IPS-11a (cell line): ENCODE measurements at regions not wholly inside any gene's neighbourhood (a gene's known extent, or its start where the extent isn't known, plus 50 kb on each side); places are given as distances from the start of the nearest gene placed in this dataset.

Experiments used
- H3K4me3 ChIP-seq: one replicate; pipeline ENCODE4 v1.5.1; 2013; ENCODE audit warnings: low read depth, low read length, control low read depth

DNA sequence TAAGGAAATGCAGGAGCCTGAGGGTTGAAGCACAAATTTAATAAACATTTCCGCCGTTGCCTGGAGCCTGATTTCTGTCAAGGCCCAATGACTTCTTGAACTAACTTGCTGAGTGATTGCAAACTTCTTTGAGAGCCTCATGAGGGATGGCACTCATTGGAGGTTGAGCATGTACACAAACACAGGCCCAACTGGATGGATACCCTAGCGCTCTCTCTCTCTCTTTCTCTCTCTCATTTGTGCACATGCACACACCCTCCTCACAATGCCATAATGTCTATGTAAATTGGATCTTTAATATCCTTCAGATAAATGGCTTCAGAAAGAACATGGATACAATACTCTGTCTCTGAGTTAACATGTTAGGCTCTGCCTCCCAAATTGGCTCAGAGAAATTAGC, 597.7 kb upstream of the CADM1 start:
- no peak overlapping the region for H3K4me3 ChIP-seq

GRCh38 chr11:116100016-116100415, 595.8 kb upstream of the CADM1 start:
- no peak overlapping the region for H3K4me3 ChIP-seq

DNA sequence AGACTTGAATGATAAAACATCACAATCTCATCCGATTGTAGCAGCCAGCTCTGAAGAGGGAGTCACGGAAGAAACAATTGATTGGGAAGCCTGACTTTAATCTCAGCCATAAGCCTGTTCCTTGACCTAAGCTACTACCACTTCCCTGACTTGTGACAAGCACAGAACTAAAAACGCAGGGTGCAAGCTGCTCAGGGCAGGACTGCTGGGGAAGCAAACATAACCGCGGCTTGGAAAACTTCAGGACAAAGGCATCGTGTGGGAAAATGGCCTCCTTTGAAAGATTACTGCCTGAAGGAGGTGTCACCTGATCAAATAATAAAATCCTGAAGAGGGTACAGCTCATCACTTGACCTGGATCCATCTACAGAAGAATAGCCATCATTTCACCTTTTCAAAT, 595.3 kb upstream of the CADM1 start:
- H3K4me3 ChIP-seq, result no peak overlapping the region

DNA sequence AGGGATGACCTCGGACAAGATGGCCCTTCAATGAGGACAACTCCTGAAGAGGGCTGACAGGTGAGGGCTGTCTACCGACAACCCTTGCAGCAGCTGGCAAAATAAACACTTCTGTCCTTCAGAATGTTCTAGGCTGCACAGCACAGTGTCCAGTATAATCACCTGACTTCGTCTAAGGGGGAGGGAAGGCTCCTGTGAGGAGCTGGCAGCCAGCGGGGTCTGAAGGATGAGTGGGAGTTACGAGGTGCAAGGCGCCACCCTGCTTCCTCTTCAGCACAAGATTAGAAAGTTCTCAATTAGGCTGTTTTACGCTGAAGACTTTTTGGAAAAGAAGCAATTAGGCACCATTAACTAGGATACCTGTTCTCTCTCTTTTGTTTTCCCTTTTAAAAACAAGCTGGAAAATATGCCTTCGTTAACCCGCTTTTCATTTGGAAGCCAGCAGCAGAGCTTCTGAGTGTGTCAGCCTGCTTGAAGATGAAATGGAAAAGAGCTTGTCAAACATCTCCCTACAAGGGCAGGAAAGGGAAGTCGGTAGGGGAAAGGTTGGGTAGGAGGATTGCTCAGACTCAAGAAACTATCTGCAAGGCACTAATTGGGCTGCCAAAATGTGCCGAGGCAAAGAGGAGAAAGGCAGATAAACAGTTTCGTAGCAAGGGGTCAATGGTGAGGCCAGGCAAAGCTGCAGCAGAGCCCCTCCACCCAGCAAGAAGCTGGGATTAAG, 592.2 kb upstream of the CADM1 start:
- no peak overlapping the region for H3K4me3 ChIP-seq

DNA sequence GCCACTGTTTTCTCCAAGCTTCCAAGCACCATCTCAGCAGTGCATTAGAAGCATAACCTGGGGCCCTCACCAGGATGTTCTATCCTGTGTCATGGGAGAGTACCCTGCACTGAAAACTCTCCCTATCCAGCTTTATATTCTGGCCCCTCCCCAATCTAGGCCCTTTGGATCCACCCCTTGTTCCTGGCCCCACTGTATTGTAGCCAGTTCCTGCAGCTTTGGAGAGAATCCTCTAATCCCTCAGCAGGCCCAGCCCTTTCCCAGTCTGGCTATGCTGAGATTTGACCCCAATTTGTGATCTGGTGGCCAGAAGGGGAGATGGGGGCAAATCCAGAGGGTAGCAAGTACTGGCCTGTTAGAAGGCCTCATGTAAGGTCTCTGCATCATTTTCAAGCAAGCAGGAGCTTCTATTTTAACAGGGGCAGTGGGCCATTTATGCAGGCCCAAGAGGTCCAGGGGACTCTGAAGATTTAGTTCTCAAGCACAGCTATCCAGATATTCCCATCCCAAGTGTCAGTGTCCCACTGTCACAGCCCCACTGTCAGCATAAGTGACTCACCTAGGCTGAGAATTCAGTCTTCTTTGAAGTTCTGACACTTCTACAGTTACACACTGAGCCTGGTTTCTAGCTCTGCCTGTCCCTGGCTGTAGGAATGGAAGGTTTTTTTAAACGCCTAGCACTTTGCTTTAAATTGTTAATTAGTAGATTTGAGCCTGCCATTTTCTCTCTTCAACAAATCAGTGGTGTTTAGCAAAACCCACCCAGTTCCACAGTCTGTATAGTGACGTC, 589.5 kb upstream of the CADM1 start:
- no peak overlapping the region for H3K4me3 ChIP-seq

DNA sequence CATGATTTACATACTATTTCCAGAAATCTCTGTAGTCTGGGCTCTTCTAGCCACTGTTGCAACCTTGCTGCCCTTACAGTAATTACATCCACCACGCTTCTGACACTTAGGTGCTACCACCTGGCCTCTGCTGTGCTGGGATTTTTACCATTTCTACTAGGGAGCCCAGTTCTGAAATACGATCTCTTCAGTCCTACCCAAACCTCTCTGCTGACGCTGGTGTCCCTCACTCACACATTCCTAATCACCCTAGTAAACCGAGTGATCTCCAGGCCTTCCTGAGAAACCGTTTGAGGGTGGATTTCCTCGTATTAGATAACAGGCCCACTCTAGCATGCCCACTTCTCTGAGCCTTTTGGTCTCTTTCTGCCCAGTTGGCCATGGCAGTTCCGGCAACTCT, 588.9 kb upstream of the CADM1 start:
- no peak overlapping the region for H3K4me3 ChIP-seq

GRCh38 chr11:116086426-116086825, 582.2 kb upstream of the CADM1 start:
- H3K4me3 ChIP-seq, result no peak overlapping the region

GRCh38 chr11:116085031-116085635, 580.9 kb upstream of the CADM1 start:
- H3K4me3 ChIP-seq, result no peak overlapping the region

DNA sequence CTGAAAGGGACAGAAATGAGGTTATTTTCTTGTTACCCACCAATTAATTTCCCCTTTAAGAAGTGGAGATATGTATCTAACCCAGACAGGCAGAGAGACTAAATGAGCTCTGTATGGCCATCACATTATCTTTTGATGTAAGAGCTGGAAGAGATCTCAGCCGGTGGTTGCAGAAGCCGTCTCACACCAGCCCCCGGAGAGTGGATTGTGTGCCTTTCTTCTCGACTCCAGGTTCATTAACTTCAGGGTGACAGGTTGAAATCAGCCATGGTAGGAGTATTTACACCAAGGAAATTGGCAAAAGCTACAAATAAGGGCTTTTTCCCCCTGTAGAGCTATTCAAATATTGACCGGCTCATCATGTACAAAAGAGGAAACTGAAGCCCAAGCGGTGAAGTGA, 580.3 kb upstream of the CADM1 start:
- H3K4me3 ChIP-seq, result no peak overlapping the region

GRCh38 chr11:116082256-116082655, 578.0 kb upstream of the CADM1 start:
- H3K4me3 ChIP-seq, result no peak overlapping the region

DNA sequence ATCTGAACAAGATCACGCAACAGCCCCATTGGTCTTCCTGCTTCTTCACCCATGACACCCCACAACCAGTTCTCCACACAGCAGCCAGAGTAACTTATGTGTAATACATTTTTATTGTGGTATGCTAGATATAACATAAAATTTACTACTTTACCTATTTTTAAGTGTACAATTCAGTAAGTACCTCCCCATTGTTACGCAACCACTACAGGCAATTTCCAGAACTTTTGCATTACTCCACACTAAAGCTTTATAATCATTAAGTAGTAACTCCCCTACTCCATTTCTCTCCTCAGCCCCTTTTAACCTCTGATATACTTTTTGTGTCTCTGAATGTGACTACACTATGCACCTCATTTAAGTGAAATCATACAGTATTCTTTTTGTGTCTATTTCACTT, 575.4 kb upstream of the CADM1 start:
- H3K4me3 ChIP-seq, result no peak overlapping the region

DNA sequence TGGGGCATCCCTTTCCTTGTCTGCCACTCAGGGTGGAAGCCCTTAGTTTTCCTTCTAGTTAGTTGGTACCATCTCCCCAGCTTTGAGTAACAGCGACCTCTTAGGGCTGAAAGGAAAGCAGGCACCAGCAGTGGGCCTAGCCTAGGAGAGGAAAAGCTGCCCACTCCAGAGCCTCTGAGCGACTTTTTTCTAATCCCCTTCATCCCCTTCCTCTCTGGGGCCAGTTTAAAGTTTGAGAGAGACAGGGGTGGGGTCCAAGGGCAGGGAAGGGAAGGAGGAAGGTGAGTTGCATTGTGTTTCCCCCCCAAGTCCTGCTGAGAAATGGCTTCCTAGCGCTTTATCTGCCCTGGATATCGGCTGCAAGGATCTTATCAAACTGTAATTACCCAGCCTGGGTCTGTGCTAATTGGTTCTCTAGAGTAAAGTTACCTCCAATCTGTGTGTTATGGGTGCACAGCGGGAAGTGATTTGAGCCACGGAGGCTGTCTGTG, 573.9 kb upstream of the CADM1 start:
- no peak overlapping the region for H3K4me3 ChIP-seq

DNA sequence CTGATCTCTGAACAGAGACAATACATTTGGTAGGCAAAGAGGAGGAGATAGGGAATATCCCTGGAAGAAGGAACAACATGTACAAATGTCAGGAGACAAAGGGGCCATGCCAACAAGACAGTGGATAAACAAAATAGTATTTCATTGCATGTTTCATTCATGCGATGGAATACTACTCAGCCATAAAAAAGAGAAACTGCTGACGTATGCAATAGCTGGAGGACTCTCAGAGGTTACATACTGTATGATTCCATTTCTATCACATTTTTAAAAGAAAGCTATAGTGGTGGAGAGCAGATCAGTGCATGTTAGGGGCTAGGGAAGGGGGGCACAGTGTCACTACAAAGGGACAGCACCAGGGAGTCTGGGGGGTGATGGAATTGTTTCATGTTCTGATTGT, 572.9 kb upstream of the CADM1 start:
- no peak overlapping the region for H3K4me3 ChIP-seq

DNA sequence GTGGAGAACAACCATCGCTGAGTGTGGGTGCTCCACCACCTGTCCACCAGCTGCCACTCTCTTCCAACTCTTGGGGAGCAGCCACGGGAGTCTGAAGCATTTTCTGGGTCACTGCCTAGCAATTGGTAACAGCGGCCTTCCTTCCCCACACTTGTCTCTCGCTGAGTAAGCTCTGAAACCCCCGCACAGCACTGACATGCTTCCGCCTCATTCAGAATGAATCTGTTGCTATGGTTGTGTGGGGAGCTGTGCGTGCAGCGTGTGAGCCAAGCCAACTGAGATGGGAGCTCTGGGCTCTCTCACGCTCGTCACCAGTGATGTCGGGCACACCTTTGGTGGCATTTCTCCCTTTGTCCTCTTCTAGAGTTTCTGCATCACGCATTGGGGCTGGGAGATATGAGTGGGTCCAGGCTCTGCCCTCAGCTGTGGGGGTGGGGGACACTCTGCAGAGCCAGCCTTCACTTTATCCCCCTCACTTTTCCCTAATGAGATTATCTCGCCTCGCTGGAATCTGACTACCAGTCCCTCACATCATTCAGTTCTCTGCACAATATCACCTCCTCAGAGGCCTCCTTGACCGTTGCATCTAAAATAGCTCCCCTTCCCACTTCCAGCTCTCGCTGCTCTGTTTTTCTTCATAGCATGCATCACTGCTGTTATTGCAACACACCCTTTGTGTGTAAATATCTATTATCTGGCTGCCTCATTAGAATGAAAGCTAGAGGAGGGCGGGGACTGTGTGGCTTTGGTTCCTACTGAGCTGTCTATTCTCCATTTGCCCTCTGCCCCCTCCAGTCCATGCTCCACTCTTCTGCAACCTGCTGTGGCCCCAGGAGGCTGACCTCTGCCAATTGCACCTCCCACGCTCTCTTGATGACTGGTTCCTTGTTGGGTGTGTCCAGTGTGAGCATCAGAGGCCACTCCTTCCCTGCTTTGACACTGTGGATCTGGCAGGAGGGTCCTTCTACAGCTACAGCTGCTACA, 569.9 kb upstream of the CADM1 start:
- H3K4me3 ChIP-seq, result no peak overlapping the region

DNA sequence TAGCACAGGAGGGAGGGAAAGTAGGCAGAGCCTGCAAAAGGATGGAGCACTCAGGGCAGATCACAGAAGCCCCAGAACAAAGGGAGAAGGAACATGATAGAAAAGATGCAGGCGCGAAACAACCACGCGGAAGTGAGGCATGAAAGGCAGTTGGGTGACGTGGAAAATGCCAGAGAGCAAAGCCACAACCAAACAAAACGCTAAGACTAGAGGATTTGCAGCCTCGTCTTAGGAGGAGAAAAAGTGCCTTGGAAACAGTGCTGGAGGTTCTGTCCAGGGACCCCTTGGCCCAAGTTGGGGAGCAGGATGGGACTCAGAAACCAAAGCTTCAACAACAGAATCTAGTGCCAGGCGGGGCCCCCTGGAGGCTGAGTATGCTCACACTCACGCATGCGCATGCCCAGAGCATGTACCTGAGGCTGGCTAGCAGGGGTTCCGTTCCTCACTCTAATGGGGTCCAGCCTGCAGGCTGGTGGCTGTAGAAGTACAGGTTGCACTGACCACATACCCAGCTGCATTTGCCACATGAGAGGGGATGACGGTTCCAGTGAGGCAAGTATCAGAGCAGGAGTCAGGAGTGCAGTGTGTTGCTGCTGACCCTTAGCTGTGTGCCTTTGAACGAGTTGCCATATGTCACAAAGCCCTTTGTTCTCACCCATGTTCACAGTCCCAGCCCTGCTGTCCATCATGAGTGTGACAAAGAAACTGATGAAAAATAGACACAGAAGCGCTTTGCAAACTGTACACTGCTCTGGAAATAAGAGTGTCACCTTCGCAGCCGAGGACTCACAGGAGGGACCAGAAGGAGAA, 568.6 kb upstream of the CADM1 start:
- no peak overlapping the region for H3K4me3 ChIP-seq

DNA sequence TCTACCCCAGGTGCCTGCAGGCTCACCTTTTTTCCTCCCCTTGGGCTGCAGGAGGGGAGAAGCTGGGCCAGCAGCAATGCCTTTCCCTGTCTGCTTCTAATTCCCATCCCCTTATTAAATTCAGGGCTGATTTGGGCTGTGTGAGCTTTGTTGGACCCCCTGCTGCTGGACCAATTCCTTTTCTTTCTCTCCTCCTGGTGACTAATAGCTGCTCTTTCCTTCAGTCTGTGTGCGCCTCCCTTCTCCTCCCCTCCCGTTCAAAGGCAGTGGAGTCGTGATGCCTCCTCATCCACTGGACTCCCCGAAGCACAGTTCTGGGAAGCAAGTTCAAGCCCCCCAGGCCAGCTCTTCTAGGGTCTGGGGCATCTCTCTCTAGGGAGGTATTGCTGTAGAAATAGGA, 567.9 kb upstream of the CADM1 start:
- no peak overlapping the region for H3K4me3 ChIP-seq

- no peak overlapping the region for H3K4me3 ChIP-seq
Observed at GRCh38 chr11:116071241-116071640, 567.0 kb upstream of the CADM1 start.

DNA sequence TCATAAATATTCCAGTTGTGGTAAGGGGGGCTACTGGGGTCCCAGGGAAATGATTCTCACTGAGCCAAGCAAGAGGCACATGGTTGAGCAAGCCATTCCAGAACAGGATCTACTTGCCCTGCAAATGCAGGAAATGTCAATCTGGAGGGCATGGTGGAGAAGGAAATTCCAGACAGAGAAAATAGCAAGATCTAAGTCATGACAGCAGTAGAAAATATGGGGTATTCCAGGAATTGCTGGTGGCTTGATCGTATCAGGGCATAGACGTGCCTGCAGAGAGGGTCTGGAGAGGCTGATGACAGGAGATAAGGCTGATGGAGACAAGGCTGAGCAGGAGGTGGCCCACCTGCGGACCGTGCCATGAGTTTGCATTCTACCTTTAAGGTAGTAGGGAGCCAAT, 566.3 kb upstream of the CADM1 start:
- no peak overlapping the region for H3K4me3 ChIP-seq

GRCh38 chr11:116066777-116067176, 562.6 kb upstream of the CADM1 start:
- no peak overlapping the region for H3K4me3 ChIP-seq

DNA sequence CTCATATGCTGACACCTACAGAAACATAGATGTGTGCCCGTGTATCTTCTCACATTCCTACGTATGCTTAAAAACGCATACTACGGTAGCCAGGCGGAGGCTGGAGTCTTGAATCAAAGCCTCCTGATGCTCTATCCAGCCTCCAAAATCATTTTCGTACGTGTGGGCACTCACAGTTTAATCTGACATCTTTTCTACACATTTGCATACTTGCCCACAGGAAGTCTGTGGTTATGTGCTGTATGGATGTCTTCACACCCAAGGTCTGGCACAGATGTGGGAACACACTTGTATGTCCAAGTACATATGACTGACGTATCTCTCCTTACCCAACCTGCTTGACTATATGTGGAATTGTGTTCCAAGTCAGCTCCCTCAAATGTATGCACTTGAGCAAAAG, 561.8 kb upstream of the CADM1 start:
- H3K4me3 ChIP-seq, result no peak overlapping the region
